GM12892 (cell line): ENCODE measurements at regions not wholly inside any gene's neighbourhood (a gene's known extent, or its start where the extent isn't known, plus 50 kb on each side); places are given as distances from the start of the nearest gene placed in this dataset.

ENCODE experiments used
- POLR2A ChIP-seq: IDR thresholded peaks from 2 replicates; pipeline ENCODE4 v1.6.1; 2011; ENCODE audit warnings: low read depth, low read length, control low read depth
- POLR2AphosphoS5 ChIP-seq: IDR thresholded peaks from 2 replicates; pipeline ENCODE4 v1.6.1; 2011; ENCODE audit warnings: low read depth, low read length, control low read depth

GRCh38 chr1:239744851-239745250, 346.8 kb upstream of the FMN2 start:
- TF ChIP-seq POLR2AphosphoS5 (no peak), POLR2A (no peak)
